Right lung (tissue), 2 donors: ENCODE measurements at regions not wholly inside any gene's neighbourhood (a gene's known extent, or its start where the extent isn't known, plus 50 kb on each side); places are given as distances from the start of the nearest gene placed in this dataset.

Source experiments
- DNase-seq, 2 donors: peaks; one replicate each; pipeline ENCODE4 v3.0.0-alpha.2; 2013

DNA sequence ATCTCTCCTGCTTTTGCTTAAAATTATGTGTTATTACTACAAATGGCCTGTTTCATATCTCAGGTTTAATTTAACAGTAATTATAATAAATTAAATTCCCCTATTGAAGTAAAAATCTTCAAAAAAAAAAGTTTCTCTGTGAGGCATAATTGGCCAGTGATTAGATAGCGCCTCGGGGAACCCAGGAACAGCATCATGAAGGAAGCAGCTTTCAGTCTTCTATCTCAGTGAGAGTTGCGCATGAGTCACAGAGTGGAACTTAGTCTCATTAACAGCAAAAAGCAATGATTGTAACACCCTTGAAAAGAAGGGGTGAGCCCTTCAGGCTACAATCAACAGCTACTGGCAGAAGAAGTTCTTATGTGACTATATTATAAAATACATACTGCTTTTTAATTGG is 506.2 kb upstream of the ZWINT start:
- no peak for DNase-seq

DNA sequence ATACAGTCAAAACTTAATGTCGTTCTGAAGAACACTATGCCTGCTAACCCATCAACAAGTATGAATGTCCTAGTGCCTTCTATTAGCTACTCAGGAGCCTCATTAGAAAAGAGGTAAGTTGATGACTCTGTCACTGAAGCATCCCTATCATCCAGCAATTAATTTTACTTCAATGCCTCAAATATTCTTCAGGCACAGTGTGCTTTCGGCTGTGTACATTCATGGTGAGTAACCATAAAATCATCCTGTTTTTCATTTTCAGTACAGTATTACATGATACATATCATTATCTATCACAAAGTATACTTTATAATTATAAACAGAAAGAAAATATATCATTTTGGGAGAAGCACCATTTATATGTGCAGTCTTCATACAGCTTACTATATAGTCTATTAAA is 495.5 kb upstream of the ZWINT start:
- DNase-seq = no peak

DNA sequence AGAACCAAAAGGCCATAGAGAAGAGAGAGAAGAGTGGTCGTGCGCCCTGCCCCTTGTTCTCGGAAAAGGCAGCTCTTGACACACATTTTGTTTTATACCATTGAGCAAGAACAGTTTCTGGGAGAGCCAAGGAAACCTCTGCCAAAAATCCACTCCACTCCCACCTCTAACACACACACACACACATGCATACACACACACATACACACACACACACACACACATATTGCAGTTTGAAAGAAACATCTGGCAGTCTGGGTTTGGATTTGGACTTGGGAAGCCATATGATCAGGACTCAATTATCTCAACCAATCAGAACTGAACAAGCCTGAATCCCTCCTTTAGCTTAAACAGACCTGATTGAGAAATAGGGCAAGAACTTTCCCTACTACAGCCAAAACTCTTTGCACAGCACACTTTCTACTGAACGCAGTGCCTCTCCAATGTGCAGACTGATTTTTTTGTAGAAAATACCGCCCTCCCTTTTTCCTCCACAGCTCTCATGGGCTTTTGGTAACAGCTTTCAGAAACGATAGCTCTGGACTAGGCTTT is 484.0 kb upstream of the ZWINT start:
- peak; percentile 42 to 51 for DNase-seq

DNA sequence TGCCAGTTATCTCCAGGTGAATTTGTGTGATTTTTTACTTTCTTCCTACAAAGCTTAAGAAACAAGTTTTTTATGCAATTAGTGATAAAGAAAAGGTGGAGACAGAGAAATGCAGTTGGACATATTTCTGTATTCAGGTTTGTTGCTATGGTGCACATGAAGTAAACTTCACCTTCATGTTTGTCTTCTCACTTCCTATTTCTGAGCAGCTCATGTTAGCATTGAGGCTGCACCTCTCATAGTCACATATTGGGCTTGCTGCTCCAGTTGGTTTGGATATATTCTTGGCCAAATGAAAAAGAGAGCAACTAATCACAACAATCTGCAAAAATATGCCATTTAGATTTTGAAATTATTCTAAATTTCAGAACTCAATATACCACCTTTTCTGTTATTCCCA is 475.6 kb upstream of the ZWINT start:
- no peak for DNase-seq

DNA sequence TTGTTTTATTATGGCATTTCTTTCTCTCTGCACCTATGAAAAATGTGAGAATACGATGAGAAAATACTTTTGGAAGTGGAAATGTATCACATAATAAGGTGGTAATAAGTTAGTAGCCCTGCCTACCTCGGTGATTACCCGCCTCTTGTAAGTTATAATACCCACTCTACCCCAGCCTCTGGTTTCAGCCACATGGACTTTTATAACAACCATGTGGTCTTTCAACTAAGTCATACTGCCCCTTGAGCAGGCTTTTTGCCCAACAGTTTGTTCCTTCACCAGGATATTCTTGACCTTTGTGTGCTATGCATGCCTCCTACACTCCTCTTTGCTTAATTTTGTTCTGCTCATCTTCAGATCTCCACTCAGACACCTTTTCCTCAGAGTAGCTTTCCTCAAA is 470.6 kb upstream of the ZWINT start:
- no peak for DNase-seq

DNA sequence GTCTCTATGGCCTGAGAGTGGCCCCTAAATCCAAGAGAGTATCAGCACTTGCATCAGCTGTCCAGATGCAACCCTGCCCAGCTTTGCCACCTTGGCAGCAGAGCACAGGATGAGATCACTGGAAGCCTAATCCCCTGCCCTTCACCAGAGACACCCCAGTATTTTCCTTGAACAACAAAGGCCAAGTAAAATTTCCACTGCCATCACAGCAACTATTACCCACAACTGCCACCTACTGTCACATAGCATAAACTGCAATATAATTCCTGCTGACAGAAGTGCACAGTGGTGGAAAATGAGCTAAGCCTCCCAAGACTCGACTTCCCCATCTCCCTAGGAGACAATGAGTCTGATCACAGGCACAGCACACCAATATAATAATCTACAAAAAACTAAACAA is 462.8 kb upstream of the ZWINT start:
- no peak for DNase-seq

DNA sequence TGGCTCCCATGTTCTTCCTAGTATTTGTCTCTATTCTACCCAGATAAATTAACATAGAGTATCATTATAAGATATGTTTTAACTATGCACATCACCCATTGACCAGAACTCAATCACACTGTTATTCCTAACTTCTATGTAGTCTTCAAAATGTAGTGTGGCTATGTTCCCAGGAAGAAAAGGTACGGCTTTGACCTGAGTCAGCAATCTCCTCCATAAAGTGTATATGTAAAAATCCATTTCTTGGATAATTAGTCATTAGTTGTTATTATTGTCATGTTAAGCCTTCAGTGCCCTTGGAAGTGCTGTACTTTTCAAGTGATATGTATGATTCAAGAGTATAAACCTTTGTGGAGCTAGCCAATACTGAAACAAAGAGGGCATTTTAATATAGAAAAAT is 444.0 kb upstream of the ZWINT start:
- no peak for DNase-seq

DNA sequence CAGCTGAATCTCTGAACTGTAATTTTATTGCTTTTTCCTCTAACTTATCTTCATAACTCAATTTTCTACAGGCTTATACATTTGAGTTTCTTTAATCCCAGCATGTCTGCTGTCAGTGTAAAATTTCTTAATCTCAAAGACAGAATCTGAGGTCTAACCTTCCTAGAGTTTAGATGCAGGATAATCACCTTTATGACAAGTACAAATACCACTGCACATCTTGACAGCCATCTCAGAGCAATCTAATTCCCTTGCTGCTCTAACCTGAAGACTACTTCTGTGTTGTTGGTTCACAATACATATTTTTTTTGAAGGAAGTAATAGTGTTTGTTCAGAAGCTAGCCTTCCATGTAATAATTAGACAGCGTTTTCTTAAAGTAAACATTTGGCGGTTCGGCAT is 424.2 kb upstream of the ZWINT start:
- DNase-seq = no peak

DNA sequence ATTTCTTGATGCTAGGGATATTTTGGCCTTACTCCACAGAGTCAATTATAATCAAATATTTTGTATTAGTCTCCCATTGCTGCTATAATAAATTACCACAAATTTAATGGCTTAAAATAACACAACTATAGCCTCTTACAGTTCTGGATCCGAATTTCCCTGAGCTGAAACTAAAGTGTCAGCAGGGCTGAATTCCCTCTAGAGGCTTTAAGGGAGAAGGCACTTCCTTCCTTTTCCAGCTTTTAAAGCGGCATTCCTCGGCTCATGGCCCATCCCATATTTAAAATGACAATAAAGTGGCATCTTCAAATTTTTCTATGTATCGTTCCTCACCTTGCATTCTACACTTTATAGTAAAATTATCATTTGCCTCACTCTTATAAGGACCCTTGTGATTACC is 421.4 kb upstream of the ZWINT start:
- no peak for DNase-seq

DNA sequence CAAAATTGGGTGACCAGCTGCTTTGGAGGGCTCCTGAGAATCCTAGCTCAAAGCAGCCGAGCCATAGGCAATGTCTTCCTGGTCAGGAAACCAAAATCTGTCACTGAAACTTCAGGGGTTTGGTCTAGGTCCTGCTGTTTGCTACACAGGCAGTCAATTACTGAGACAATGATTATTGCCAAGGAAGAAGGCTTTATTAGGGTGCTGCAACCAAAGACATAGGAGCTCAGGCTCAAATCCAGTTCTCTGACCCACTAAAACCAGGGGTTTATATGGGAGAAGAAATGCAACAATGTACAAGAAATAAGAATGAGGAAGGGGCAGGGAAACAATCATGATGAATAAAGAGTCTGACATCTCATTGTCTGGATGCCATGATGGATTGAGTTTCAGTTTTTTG is 410.3 kb upstream of the ZWINT start:
- no peak for DNase-seq

DNA sequence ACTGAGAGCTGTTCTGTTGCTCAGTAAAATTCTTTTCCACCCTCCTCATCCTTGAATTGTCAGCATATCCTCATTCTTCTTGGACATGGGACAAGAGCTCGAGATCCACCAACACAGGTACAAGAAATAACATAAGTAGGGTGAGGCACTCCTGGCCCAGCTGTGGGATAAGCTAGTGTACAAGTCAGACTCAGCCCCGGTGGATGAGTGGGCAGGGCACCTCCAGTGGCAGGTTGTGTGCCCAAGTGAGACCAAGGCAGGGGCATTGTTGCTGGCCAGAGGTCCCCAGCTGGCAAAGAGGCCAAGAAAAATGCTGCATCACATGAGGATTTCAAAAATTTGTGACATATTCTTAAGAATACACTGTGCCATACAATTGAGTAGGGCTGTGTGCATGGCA is 402.0 kb upstream of the ZWINT start:
- no peak for DNase-seq

DNA sequence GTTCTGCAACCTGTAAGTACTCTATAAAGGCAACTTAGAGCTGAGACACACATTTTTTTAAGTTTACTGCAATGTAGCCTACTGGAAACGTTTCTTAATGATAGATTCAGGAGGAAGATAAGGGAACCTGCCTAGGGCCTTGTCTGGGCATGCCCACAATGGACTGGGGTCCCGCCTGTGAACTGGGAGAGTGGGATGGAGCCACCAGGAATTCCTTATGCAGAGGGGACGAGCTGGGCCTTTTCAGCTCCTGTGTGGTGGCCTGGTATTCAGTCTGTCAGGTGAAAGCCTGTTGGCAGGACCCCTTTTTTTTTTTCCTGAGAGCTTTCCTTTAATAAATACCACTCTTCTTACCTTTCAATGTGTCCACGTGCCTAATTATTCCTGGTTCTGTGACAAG is 384.4 kb upstream of the ZWINT start:
- no peak for DNase-seq

DNA sequence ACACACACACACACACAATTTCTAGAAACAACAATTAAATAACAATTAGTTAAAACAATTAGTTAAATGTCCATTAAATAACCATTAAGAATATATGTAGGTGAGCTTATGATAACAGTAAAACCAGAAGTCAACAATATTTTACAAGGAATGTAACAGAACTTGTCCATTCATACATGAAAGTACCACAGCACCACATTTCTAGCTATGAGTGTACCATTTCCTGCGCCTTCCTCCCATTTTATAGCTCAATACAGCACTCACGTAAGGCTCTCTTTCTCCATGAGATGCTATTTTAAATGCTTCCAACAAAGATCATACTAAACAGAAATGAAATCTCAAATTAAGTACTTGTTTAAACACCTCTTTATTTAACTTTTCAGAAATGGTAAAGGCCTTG is 367.3 kb upstream of the ZWINT start:
- DNase-seq = no peak

DNA sequence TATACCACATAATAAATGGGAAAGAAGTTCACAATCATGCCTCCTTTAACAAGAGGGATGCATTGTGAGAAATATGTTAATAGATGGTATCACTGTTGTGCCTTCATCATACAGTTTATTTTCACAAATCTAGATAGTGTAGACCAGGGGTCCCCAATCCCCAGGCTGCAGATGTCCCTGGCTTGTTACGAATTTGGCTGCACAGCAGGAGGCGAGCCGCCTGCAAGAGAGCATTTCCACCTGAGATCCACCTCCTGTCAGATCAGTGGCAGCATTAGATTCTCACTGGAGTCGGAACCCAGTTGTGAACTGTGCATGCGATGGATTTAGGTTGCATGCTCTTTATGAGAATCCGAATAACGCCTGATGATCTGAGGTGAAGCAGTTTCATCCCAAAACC is 361.9 kb upstream of the ZWINT start:
- DNase-seq = no peak

DNA sequence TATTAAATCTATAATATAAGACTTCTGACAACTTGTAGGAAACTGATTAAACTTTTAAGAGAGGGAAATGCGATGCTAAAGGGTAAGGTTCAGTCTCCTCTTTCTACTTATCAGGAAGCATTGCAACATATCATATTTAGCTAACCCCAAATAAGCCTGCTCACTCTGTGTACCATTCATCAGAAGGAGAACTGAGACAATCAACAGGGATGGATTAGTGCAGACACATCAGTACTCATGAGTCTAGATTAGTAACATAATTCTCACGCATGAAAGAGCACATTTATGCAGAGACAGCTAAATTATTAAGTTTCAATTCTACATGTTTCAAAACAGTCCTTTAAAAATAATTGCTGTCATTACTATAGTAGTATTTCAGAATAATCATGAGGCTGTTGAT is 354.2 kb upstream of the ZWINT start:
- no peak for DNase-seq

DNA sequence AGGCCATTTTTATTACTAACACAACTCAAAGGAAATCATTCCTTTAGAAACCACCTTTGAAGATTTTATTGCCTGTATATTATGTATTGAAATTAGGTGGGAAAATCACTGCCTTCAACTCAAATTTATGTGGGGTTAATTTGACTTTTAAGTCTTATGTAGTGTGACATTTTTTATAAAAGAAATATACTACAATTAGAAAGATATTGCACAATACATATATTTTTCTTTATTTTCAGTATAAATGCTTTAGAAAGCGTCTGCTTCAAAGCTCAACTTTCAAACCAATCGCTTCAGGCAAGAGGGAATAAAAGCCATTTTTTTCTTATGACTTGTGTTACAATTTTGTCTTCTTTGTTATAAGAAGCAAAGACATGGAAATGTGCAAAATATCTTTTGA is 337.4 kb upstream of the ZWINT start:
- no peak for DNase-seq

DNA sequence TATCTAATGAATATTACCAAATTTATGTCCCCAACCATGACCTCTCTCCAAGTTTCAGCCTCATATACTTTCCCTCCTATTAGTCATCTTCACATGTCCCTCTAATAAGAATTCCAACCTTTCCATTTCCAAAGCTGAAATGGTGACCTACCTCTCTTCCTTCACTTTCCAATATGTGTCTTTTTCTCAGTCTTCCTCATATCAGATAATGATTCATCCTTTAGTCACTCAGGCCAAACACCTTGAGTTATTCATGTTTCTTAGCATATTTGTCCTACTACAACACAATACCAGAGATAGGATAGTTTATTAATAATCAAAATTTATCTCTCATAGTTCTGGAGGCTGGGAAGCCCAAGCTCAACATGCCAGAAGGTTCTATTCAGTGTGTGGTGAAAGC is 318.5 kb upstream of the ZWINT start:
- no peak for DNase-seq

DNA sequence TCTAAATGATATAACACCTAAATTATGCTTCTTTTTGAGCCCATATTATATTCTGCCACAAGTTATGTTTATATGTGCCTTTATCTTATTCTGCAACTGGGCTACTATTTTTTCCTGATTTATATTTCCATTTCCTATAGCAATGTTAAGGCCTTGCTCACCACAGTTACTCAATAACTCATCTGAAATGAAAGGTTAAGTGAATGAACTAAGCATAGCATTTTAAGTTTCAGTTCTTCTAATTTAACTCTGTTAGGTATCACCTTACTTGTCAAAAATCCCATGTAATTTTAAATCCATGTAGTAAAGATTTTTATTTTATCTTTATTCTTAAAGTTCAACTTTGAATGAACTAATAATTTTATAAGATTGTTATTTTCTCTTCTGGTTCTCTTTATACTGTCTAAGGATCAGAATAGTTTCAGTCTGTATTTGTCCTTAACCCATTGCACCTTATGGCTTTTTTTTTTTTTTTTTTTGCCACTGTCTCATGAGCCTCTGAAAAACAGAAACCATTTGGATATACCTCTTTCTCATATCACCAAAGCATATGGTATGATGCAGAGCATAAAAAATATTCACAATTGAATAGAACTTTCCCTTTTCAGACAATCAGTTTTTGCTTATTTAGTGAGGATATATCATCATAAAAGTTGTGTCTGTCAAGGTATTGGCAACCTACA is 301.8 kb upstream of the ZWINT start:
- no peak for DNase-seq

DNA sequence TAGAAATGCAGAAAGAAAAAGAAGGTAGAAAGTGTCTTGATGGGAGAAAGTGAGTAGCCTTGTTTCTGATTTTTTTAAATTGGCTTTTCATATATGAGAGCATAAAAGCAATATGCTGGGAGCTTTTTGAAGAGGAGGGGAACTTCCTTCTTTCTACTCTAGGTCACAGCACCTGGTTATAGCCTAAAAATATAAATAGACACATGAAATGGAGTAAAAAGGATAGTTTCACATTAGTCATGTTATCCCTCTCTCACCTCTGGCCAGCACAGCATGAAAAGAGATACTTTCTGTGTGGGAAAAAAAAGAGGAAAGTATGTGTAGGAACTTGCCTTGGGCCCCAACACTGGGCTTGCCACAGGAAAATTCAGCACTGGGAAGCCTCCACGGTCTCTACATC is 292.2 kb upstream of the ZWINT start:
- DNase-seq = no peak

DNA sequence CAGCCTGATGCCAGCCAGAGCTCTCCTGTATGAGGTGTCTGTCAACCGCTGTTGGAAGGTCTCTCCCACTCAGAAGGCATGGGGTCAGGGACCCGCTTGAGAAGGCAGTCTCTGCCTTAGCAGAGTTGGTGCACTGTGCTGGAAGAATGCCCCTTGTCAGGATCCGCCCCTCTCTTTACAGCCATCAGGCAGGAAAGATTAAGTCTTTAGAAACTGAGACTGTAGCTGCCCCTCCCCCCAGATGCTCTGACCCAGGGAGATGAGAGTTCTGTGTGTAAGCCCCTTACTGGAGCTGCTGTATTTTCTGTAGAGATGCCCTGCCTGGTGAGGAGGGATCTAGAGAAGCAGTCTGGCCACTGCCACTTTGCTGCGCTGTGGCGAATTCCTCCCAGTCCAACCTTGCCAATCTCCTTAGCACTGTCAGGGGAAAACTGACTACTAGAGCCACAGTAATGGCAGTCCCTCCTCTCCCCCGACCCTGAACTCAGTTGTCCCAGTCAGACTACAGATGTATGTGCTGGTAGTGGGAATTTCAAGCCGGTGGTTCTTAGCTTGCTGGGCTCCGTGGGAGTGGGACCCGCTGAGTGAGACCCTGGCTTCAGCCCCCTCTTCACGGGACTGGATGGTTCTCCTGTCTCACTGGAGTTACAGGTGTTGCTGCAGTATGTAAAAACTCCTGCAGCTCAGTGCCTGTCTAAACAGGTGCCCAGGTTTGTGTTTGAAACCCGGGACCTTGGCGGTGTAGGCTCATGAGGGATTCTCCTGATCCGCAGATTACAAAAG is 285.5 kb upstream of the ZWINT start:
- no peak for DNase-seq

DNA sequence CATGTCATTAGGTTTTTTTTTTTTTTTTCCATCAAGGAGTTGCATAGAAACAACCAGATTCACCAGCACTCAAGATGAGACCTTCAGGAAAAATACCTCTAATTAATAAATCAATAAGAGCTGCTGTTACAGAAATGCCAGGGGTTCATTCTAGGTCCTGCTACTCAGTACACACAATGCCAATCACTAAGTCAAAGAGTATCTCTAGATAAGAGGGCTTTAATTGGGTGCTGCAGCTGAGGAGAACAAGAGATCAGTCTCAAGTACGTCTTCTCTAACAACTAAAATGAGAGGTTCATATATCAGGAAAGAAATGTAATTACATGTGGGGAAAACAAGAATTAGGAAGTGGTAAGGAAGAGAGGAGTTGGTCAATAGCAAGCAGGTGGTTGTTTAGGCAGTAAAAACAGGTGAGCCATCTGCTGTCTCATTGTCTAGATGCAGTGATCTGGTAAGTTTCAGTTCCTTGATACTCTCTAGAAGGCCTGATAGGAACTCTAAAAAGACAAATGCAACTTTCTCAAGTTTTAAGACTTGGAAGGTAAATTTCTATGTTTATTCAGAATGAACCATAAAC is 272.9 kb upstream of the ZWINT start:
- DNase-seq = no peak

DNA sequence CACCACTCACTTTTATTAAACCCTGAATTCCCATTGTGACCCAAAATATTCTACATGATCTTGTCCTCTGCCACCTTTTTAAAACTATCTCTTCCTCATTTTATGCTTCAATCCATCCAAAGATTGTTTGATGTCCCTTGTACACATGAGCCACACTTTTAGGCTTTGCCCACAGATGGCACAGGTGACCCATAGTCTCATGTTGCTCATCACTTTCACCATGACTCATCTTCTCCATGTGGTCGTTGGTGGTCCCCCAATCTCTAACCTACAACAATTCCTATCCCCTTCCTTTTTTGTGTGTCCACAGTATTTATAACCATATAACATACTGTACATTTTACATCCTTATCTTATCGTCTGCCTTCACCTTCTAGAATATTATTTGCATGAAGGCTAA is 271.5 kb upstream of the ZWINT start:
- DNase-seq = no peak

DNA sequence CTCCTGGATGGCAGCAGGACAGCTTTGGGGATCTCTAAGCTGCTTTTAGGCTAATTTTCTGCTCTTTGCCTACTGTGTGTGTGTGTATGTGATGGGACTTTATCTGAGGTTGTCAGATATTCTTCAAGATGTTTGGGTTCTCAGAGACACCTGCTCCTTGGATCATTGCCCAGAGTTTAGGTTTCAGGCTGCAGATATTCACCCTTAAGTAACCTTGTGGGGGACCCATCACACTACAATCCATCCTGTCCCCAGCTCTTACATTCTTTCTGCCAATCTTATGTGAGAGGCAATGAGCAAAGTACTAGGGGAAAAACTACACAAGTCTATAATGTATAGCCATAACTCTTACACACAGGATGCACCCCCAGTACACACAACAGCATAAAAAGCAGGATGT is 263.0 kb upstream of the ZWINT start:
- no peak for DNase-seq
